GM21825 (cell line): ENCODE measurements at regions not wholly inside any gene's neighbourhood (a gene's known extent, or its start where the extent isn't known, plus 50 kb on each side); places are given as distances from the start of the nearest gene placed in this dataset.

Source experiments
- ATAC-seq: cut with Tn5 transposase; IDR thresholded peaks from one replicate; pipeline ENCODE4 v1.9.1; 2021; ENCODE audit warnings: mild to moderate bottlenecking, moderate library complexity; ENCODE audit not compliant: unreplicated experiment

- no peak for ATAC-seq
Measured at GRCh38 chr21:16569679-16570078, 839.9 kb downstream of the USP25 start.

DNA sequence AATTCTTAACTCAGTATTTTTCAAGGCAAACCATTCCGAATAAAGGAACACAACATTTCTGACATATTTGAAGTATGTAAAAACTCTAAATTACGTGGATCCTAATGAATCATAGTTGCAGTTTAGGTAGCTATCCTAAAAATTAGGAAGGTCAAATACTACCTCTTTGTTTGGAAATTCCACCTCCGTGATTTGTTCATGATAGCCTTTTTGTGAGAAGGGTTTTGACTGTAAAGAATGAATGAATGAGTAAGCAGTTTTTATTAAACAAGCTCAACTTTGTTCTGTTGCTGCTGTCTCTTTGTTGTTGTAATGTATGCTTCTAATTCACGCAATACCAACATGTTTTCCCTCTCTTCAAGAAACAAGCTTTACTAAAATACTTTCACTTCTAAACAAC lies 840.4 kb downstream of the USP25 start:
- ATAC-seq: no peak

GRCh38 chr21:16570856-16571255 lies 841.1 kb downstream of the USP25 start:
- no peak for ATAC-seq

- no peak for ATAC-seq
Measured at GRCh38 chr21:16571594-16571993, 841.8 kb downstream of the USP25 start.

GRCh38 chr21:16572032-16572431 lies 842.2 kb downstream of the USP25 start:
- ATAC-seq: no peak

- no peak for ATAC-seq
Measured at GRCh38 chr21:16573578-16573977, 843.8 kb downstream of the USP25 start.

DNA sequence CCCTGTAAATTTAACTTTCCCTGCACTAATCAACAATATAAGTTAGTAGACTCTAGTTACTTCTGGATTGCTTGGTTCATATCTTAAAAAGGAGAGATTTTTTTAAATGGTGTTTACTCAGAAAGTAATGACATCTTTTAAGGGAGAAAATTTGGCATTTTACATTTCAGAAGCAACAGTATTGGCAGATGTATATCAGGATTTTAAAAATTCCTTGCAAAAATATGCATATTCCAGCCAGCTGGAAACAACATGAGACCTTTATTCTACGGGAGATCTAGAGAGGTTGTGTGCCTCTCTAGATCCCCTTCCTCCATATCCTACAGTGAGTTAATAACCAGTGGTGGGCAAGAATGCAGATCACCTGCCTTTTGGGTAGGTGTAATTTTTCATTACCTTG lies 848.2 kb downstream of the USP25 start:
- ATAC-seq: no peak

- no peak for ATAC-seq
Measured at GRCh38 chr21:16578912-16579311, 849.1 kb downstream of the USP25 start.

- no peak for ATAC-seq
Measured at GRCh38 chr21:16579538-16579937, 849.8 kb downstream of the USP25 start.

DNA sequence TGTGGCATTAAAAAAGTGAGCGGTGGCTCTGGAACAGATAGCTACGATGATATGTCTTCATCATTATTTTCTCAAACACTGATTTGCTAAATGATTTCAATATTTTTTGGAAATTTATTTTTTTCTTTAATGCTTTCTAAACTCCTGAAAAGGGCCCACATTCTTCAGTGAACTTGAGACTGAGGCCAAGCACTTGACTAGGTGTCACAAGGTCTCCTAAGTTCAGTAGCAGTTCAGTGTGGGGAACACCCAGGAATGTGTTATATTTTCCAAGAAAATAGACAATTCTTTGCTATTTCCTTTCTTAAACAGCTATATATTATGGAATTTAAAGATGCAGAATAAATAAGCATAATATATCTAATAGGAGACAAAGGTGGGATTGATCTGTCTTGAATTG lies 850.9 kb downstream of the USP25 start:
- no peak for ATAC-seq

DNA sequence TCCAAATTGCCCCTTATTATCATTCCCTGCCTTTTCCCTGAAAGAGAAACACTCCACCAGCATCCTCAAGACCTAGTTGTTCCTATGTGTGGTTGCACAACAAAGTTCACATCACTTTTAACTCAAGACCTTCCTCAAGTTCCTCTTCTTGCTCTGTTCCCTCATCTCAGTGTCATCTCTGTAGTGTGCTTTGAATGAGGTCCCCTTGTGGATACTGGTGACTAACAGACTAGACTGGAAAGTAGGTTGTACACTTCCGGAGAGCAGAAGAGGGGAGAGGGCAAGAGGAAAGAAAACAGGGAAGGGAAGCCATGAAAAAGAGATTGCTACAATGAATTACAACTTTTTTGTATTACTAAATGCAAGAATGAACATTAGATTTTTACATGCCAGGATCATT lies 853.8 kb downstream of the USP25 start:
- ATAC-seq: no peak

DNA sequence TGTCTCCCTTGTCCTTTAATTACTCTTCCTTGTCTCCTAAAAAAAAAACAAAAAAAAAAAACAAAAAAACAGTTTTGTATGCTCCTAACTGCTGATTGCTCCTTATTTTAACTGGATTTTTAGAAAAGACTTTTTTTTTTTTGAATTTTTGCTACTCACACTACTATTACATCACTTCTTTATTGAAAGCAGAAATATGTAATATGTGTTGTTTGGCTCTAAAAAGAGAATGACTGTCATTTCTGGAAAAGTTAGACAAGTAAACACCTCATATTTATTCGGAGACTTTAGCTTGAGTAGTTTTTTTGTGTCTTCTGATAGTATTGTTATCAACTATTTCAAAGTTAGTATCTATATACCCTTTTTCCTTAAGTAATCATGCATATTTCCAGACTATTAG lies 855.0 kb downstream of the USP25 start:
- ATAC-seq: no peak

DNA sequence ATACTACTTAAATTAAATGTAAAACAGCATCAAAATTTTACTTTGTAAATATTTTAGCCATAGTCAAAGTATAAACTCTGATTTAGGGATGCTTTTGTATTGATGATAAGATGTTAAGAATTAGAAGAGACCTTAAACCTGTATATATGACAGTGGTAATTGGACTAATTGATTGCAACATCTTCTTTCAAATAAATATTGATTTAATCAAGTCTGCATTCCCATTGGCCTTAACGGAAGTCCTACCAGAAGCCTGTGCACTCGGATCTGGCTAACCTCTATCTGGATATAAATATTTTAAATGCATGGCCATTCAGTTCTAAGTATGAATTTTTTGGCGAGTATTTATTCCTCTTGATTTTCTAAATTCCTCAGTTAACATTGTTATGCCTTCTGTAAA lies 856.1 kb downstream of the USP25 start:
- ATAC-seq: no peak

DNA sequence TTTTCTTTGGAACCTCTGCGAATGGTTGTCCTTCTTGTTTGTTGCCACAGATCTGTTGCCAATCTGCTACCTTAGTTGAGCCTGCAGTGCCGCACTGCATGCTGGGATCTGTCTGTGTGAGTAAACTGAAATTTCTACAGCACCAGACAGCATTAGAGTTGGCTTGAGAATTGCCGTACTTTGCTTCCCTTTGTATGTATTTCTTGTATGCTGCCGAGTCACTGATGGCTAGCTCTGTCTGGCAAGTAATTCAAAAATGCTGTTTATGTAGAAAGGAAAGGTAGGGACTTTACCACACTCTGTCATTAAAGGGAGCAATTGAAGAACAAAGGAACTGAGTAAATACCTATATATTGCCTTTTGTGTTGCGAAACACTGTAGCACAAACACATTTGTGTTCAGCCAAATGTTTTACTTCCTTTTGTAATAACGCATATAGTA lies 857.4 kb downstream of the USP25 start:
- no peak for ATAC-seq

- no peak for ATAC-seq
Measured at GRCh38 chr21:16587681-16588375, 858.0 kb downstream of the USP25 start.

- ATAC-seq: no peak
Measured at GRCh38 chr21:16588433-16588860, 858.7 kb downstream of the USP25 start.

DNA sequence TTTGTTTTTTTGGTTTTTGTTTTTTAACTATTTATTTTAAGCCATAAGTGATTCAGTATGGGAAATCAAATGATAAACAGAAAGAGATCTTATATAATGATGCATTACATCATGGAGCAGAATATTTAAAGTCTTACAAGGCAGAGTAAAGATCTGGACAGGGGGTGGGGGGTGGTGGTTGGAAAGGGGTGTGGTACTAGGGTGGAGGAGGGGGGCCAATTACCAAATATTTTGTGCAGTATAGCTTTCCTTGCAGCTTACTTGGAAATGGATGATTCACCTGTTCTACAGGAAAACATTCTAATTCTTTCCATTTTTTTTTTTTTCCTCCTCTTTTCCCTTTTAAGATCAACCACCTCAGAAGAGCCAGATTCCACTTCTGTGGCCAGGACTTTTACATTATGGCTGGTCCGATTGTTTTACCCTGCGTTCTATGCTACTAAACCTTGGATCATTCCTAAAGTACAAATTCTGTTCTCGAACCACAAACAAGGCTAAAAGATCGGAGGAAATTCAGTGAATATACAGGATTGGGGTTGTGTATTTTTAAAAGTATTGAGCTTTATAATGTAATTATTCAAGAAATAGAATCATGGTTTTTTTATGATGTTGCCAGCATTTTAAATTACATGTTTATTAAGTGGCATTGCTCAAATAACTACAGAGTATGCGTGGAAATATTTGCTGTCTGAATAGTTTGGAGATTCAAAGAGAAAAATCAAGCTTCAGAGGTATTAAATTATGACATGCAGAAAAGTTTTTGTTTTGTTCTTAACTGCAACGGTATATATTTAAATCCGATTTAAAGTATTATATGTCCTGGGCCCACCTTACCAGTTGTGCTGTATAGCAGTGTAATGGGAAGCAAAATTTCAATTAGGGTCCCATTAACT lies 859.5 kb downstream of the USP25 start:
- no peak for ATAC-seq

DNA sequence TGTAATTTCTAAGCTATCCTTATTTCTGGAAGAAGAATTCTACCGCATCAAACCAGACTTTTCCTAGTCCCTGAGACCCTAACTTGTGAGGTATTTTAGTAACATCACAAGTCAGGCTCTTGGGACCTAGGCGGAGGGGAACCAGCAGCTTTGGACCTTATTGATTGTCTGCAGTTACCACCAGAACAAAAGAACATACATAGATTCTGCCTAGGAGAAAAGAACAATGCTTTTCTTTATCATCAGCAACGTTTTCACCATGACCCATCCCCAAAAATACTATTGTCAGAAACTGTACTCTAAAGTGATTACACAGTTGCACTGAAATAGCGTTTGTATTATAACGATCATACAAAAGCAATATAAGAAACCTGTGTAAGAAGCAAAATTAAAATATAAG lies 860.4 kb downstream of the USP25 start:
- ATAC-seq: no peak

- ATAC-seq: no peak
Measured at GRCh38 chr21:16590641-16591292, 861.0 kb downstream of the USP25 start.

GRCh38 chr21:16592381-16592780 lies 862.6 kb downstream of the USP25 start:
- ATAC-seq: no peak

GRCh38 chr21:16594191-16594590 lies 864.4 kb downstream of the USP25 start:
- no peak for ATAC-seq

DNA sequence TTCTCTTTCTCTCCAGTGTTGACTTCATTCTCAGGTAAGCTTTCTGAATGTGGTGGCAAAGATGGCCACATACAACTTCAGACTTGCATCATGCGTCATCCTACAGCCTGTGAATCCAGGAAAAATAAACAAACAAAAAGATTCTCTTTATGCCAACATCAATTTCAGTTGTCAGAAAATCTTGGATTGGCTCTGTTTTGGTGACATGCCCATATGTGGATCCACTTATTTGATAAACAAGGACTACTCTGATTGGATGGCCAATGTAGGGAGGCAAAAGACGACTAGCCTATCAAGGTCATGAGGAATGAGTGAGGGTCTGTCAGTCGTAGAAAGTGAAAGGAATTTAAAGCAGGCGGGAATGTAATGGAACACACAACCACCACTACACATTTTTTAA lies 866.6 kb downstream of the USP25 start:
- no peak for ATAC-seq
